Loucy (cell line): ENCODE measurements at regions not wholly inside any gene's neighbourhood (a gene's known extent, or its start where the extent isn't known, plus 50 kb on each side); places are given as distances from the start of the nearest gene placed in this dataset.

Experiments
- CTCF ChIP-seq: fragments of 200-600 bp; sonication (generic); conservative IDR thresholded peaks from 2 replicates; pipeline ENCODE4 v1.5.1; 2014; ENCODE audit warnings: mild to moderate bottlenecking, antibody characterized with exemption, low read length
- EZH2phosphoT487 ChIP-seq: fragments of 200-600 bp; IDR thresholded peaks from 2 replicates; pipeline ENCODE4 v1.6.1; 2018; ENCODE audit warnings: antibody characterized with exemption, mild to moderate bottlenecking, moderate library complexity, borderline replicate concordance

- TF ChIP-seq CTCF, result no peak
- no peak for TF ChIP-seq EZH2phosphoT487
Observed at GRCh38 chr14:24725311-24725710, 91.3 kb upstream of the GZMB start.
